ENCODE measurements at regions not wholly inside any gene's neighbourhood (a gene's known extent, or its start where the extent isn't known, plus 50 kb on each side); places are given as distances from the start of the nearest gene placed in this dataset.

- no peaks in the 10 kb centered on the region for H3K27me3 ChIP-seq (ENCODE audit: control insufficient read depth in 3 of 3, insufficient read depth in 3 of 3, low read length in 2 of 3)
- peaks cover 0 to 2% (median 0%) of the 10 kb centered on the region in 4 donors for H3K9me3 ChIP-seq (ENCODE audit: control insufficient read depth in 4 of 4, insufficient read depth in 3 of 4, low read length in 3 of 4)
- DNase-seq (no peak), ATAC-seq (ENCODE audit: insufficient read depth, low FRiP score) (no peak)
- peaks cover 0 to 17% (median under 1%) of the 10 kb centered on the region in 4 donors for H3K36me3 ChIP-seq (ENCODE audit: control insufficient read depth in 4 of 4, insufficient read depth in 4 of 4, low read length in 4 of 4)
- H3K9ac ChIP-seq (ENCODE audit: insufficient read depth in 1 of 2, low read length in 2 of 2), result no peak overlapping the region
- H3K4me3 ChIP-seq, result no peak overlapping the region
- WGBS, 2 donors, result 83 to 92% methylated on average over 4 of the region's 4 CpGs
- H3K27ac ChIP-seq (ENCODE audit: low read depth in 1 of 2, low read length in 1 of 2), result no peak overlapping the region
- H3K4me1 ChIP-seq (ENCODE audit: control insufficient read depth in 5 of 5, insufficient read depth in 5 of 5, low read length in 5 of 5), result peaks cover 0 to 8% (median 0%) of the 10 kb centered on the region in 5 donors
- TF ChIP-seq CTCF (IDR thresholded peaks at IDR 0.05; ENCODE audit: control extremely low read depth, extremely low read depth), result no peak
Observed at GRCh38 chr7:130971297-130971696, 237.3 kb upstream of the KLF14 start.

GRCh38 chr7:130972201-130972600 is 238.2 kb upstream of the KLF14 start:
- Histone ChIP-seq H3K9ac (ENCODE audit: insufficient read depth in 1 of 2, low read length in 2 of 2) (no peak overlapping the region), H3K36me3 (ENCODE audit: control insufficient read depth in 4 of 4, insufficient read depth in 4 of 4, low read length in 4 of 4) (peaks cover 0 to 14% (median under 1%) of the 10 kb centered on the region in 4 donors), H3K4me3 (no peak overlapping the region), H3K27me3 (ENCODE audit: control insufficient read depth in 3 of 3, insufficient read depth in 3 of 3, low read length in 2 of 3) (no peaks in the 10 kb centered on the region), H3K4me1 (ENCODE audit: control insufficient read depth in 5 of 5, insufficient read depth in 5 of 5, low read length in 5 of 5) (peaks cover 0 to 8% (median 0%) of the 10 kb centered on the region in 5 donors), H3K9me3 (ENCODE audit: control insufficient read depth in 4 of 4, insufficient read depth in 3 of 4, low read length in 3 of 4) (peaks cover 0 to 2% (median 0%) of the 10 kb centered on the region in 4 donors), H3K27ac (ENCODE audit: low read depth in 1 of 2, low read length in 1 of 2) (no peak overlapping the region)
- ATAC-seq (ENCODE audit: insufficient read depth, low FRiP score), result no peak
- no peak for TF ChIP-seq CTCF (IDR thresholded peaks at IDR 0.05; ENCODE audit: control extremely low read depth, extremely low read depth)
- no peak for DNase-seq
- WGBS, 2 donors, result 95 to 96% methylated on average over 2 of the region's 2 CpGs

- Histone ChIP-seq H3K27me3 (ENCODE audit: control insufficient read depth in 3 of 3, insufficient read depth in 3 of 3, low read length in 2 of 3) (no peaks in the 10 kb centered on the region), H3K27ac (ENCODE audit: low read depth in 1 of 2, low read length in 1 of 2) (peak overlapping the region in 1 of 2 donors; percentile 14), H3K9ac (ENCODE audit: insufficient read depth in 1 of 2, low read length in 2 of 2) (no peak overlapping the region), H3K36me3 (ENCODE audit: control insufficient read depth in 4 of 4, insufficient read depth in 4 of 4, low read length in 4 of 4) (peaks cover 0 to 14% (median under 1%) of the 10 kb centered on the region in 4 donors), H3K9me3 (ENCODE audit: control insufficient read depth in 4 of 4, insufficient read depth in 3 of 4, low read length in 3 of 4) (peaks cover 0 to 2% (median 0%) of the 10 kb centered on the region in 4 donors), H3K4me3 (no peak overlapping the region), H3K4me1 (ENCODE audit: control insufficient read depth in 5 of 5, insufficient read depth in 5 of 5, low read length in 5 of 5) (peaks cover 0 to 5% (median 0%) of the 10 kb centered on the region in 5 donors)
- TF ChIP-seq CTCF (IDR thresholded peaks at IDR 0.05; ENCODE audit: control extremely low read depth, extremely low read depth), result no peak
- ATAC-seq (ENCODE audit: insufficient read depth, low FRiP score) (no peak), DNase-seq (no peak)
Observed at GRCh38 chr7:130973637-130974036, 239.6 kb upstream of the KLF14 start.

- no peak overlapping the region for H3K27ac ChIP-seq (ENCODE audit: low read depth in 1 of 2, low read length in 1 of 2)
Observed at GRCh38 chr7:130974169-130974568, 240.2 kb upstream of the KLF14 start.

More at GRCh38 chr7:130974169-130974568, 240.2 kb upstream of the KLF14 start:
- H3K4me1 ChIP-seq (ENCODE audit: control insufficient read depth in 5 of 5, insufficient read depth in 5 of 5, low read length in 5 of 5), result peaks cover 0 to 5% (median 0%) of the 10 kb centered on the region in 5 donors
- peaks cover 0 to 14% (median under 1%) of the 10 kb centered on the region in 4 donors for H3K36me3 ChIP-seq (ENCODE audit: control insufficient read depth in 4 of 4, insufficient read depth in 4 of 4, low read length in 4 of 4)
- no peak for TF ChIP-seq CTCF (IDR thresholded peaks at IDR 0.05; ENCODE audit: control extremely low read depth, extremely low read depth)
- ATAC-seq (ENCODE audit: insufficient read depth, low FRiP score) (no peak), DNase-seq (no peak)
- 93 to 100% methylated on average over 2 of the region's 2 CpGs for WGBS, 2 donors
- no peaks in the 10 kb centered on the region for H3K27me3 ChIP-seq (ENCODE audit: control insufficient read depth in 3 of 3, insufficient read depth in 3 of 3, low read length in 2 of 3)
- no peak overlapping the region for H3K4me3 ChIP-seq
- peaks cover 0 to 2% (median 0%) of the 10 kb centered on the region in 4 donors for H3K9me3 ChIP-seq (ENCODE audit: control insufficient read depth in 4 of 4, insufficient read depth in 3 of 4, low read length in 3 of 4)
- no peak overlapping the region for H3K9ac ChIP-seq (ENCODE audit: insufficient read depth in 1 of 2, low read length in 2 of 2)
